Endothelial cell of umbilical vein (primary cell): ENCODE measurements at regions not wholly inside any gene's neighbourhood (a gene's known extent, or its start where the extent isn't known, plus 50 kb on each side); places are given as distances from the start of the nearest gene placed in this dataset.

Experiments
- BruUV-seq: library from RNA; stranded (reverse); fragments of 400-500 nt; replicated peaks from 2 replicates; lab custom pipeline; 2021; lab: Mats Ljungman, UMichigan
- CTCF ChIA-PET: fragments of 300-600, 350-600 bp; sonication (Branson Sonifier 250); formaldehyde crosslinking; loops from one replicate; lab custom pipeline; 2021; ENCODE audit warnings: antibody characterized with exemption, inconsistent platforms; lab: Charles Lee
- POLR2A ChIA-PET: fragments of 300-600, 350-600 bp; sonication (Branson Sonifier 250); formaldehyde crosslinking; loops from one replicate; lab custom pipeline; 2021; ENCODE audit warnings: antibody characterized with exemption, inconsistent platforms; lab: Charles Lee
- DNase-seq: peaks from one replicate; pipeline ENCODE4 v3.0.0-alpha.2; 2011; ENCODE audit warnings: low read depth, low spot score
- FAIRE-seq: peaks from 2 replicates; lab custom pipeline; 2011; peaks lifted over from hg19 to GRCh38; lab: Jason Lieb, UNC
- H2AFZ ChIP-seq: 2 replicates; pipeline ENCODE4 v1.6.0; 2012; ENCODE audit warnings: low read depth, low read length, control low read depth, inconsistent platforms
- H3K27ac ChIP-seq: 2 replicates; pipeline ENCODE4 v1.5.1; 2011; ENCODE audit warnings: low read depth, mild to moderate bottlenecking, control low read depth, low read length, moderate library complexity; ENCODE audit not compliant: insufficient read depth
- H3K27me3 ChIP-seq, 2 experiments: 2 replicates each; pipeline versions ENCODE4 v1.6.0 to v1.6.1; 2011; ENCODE audit warnings: low read length in 2 of 2, mixed read lengths in 1 of 2; ENCODE audit not compliant: control insufficient read depth in 2 of 2, insufficient read depth in 2 of 2
- H3K36me3 ChIP-seq, 2 experiments: 2 replicates in 1 of 2; 3 replicates in 1 of 2; pipeline ENCODE4 v1.5.1; 2011; ENCODE audit warnings: low read length in 2 of 2, mild to moderate bottlenecking in 1 of 2, moderate library complexity in 1 of 2; ENCODE audit not compliant: control insufficient read depth in 2 of 2, insufficient read depth in 2 of 2; ENCODE audit errors: extremely low read depth in 1 of 2
- H3K4me1 ChIP-seq: 3 replicates; pipeline ENCODE4 v1.5.1; 2011; ENCODE audit warnings: mild to moderate bottlenecking, low read length; ENCODE audit not compliant: control insufficient read depth, insufficient read depth; ENCODE audit errors: extremely low read depth
- H3K4me2 ChIP-seq: 2 replicates; pipeline ENCODE4 v1.6.1; 2011; ENCODE audit warnings: low read length, control low read depth, mixed read lengths; ENCODE audit not compliant: insufficient read depth
- H3K4me3 ChIP-seq, 3 experiments: fragments of 200-600 bp in 1 of 3; sonication (generic), shearing (Covaris generic) in 1 of 3; replicated peaks in 1 of 3; 2 replicates each; pipeline ENCODE4 v1.5.1; 2011 to 2016; ENCODE audit warnings: control low read depth in 3 of 3, low read length in 3 of 3, mild to moderate bottlenecking in 2 of 3, inconsistent platforms in 1 of 3, low read depth in 1 of 3, moderate library complexity in 1 of 3; ENCODE audit not compliant: insufficient read depth in 1 of 3
- H3K79me2 ChIP-seq: 2 replicates; pipeline ENCODE4 v1.6.0; 2012; ENCODE audit warnings: low read length, inconsistent platforms; ENCODE audit not compliant: control insufficient read depth, insufficient read depth
- H3K9ac ChIP-seq: replicated peaks from 2 replicates; pipeline ENCODE3; 2011; ENCODE audit warnings: low read length, control low read depth; ENCODE audit not compliant: insufficient read depth; ENCODE audit errors: extremely low read depth
- H3K9me1 ChIP-seq: replicated peaks from 3 replicates; pipeline ENCODE4 v1.6.0; 2011; ENCODE audit warnings: mild to moderate bottlenecking, low read length; ENCODE audit not compliant: control insufficient read depth, insufficient read depth; ENCODE audit errors: extremely low read depth
- H3K9me3 ChIP-seq: replicated peaks from 2 replicates; pipeline ENCODE4 v1.5.1; 2012; ENCODE audit warnings: low read length, inconsistent platforms; ENCODE audit not compliant: control insufficient read depth, insufficient read depth
- H4K20me1 ChIP-seq: replicated peaks from 2 replicates; pipeline ENCODE3; 2011; ENCODE audit warnings: mild to moderate bottlenecking, low read length; ENCODE audit not compliant: control insufficient read depth, insufficient read depth; ENCODE audit errors: extremely low read depth
- CTCF ChIP-seq, 2 donors: IDR thresholded peaks; 1 replicate in 1 of 2; 2 replicates in 1 of 2; pipeline ENCODE4 v1.5.1; 2011; ENCODE audit warnings: low read length in 2 of 2, mild to moderate bottlenecking in 2 of 2, moderate library complexity in 2 of 2, control low read depth in 1 of 2, inconsistent platforms in 1 of 2, low read depth in 1 of 2; ENCODE audit not compliant: insufficient read depth in 1 of 2; ENCODE audit errors: extremely low read depth in 1 of 2
- EZH2 ChIP-seq: IDR thresholded peaks from 2 replicates; pipeline ENCODE4 v1.6.1; 2012; ENCODE audit warnings: borderline replicate concordance, low read depth, mild to moderate bottlenecking, moderate library complexity, low read length, inconsistent platforms; ENCODE audit not compliant: severe bottlenecking
- FOS ChIP-seq: IDR thresholded peaks from 2 replicates; pipeline ENCODE4 v1.6.1; 2011; ENCODE audit warnings: mild to moderate bottlenecking, low read length, moderate library complexity, borderline replicate concordance; ENCODE audit not compliant: insufficient read depth
- GATA2 ChIP-seq: IDR thresholded peaks from 2 replicates; pipeline ENCODE4 v1.7.0; 2011; ENCODE audit warnings: low read depth, mild to moderate bottlenecking, moderate library complexity, mixed read lengths, low read length; ENCODE audit not compliant: insufficient read length, insufficient read depth
- JUN ChIP-seq: IDR thresholded peaks from 2 replicates; pipeline ENCODE4 v1.6.1; 2011; ENCODE audit warnings: borderline replicate concordance, low read depth; ENCODE audit not compliant: insufficient read length, insufficient read depth
- MYC ChIP-seq: IDR thresholded peaks from one replicate; pipeline ENCODE4 v1.6.1; 2011; ENCODE audit warnings: mild to moderate bottlenecking, low read depth, low read length
- POLR2A ChIP-seq: IDR thresholded peaks from 2 replicates; pipeline ENCODE4 v1.6.1; 2012; ENCODE audit warnings: low read depth, mild to moderate bottlenecking, control low read depth, low read length
- POLR2AphosphoS5 ChIP-seq: IDR thresholded peaks from 2 replicates; pipeline ENCODE4 v1.6.1; 2012; ENCODE audit warnings: low read depth, mild to moderate bottlenecking, control low read depth, low read length, moderate library complexity; ENCODE audit not compliant: insufficient read depth
- dilution Hi-C: fragments of 300-500 bp; cut with MboI; formaldehyde crosslinking; loops from one replicate; pipeline ENCODE4 v1.15.0; 2019; ENCODE audit warnings: low sequenced_read_pairs; ENCODE audit not compliant: extremely low pct_ligation_motif_present
- intact Hi-C: fragments of 100-400 bp; cut with micrococcal nuclease; formaldehyde crosslinking; loops from one replicate; pipeline ENCODE4 v1.10.0; 2022
- TF ChIP-seq, protein P1 (sequence below): IDR thresholded peaks from 2 replicates; pipeline ENCODE4 v1.6.1; 2011; ENCODE audit not compliant: insufficient read depth, insufficient read length

DNA sequence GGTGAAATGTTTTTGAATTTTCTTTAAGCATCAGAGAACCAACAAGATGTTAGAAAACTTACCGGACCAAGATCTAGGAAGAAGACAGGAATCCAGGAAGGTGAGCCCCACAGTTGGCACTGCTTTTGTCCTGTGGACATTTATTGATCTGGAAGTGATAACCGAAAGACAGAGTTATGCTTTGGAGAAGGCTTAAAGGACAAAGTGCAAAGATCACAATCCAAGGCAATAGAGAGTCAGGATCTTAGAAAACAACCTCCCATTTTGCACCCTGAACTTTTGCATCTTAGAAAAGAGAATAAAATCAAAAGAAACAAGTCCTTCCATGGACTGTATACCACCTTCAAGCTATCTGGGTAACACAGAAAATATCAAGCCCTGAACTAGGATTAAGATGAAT, 129.4 kb upstream of the SRD5A2 start:
- DNase-seq (no peak), FAIRE-seq (no peak)
- BruUV-seq: no TSS peak
- no peak for TF ChIP-seq JUN
- TF ChIP-seq POLR2A: no peak
- TF ChIP-seq FOS: no peak
- TF ChIP-seq EZH2: no peak
- no peak for TF ChIP-seq MYC
- TF ChIP-seq, protein P1, sequence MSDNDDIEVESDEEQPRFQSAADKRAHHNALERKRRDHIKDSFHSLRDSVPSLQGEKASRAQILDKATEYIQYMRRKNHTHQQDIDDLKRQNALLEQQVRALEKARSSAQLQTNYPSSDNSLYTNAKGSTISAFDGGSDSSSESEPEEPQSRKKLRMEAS: no peak
- no peak for TF ChIP-seq CTCF (IDR thresholded peaks at IDR 0.05; ENCODE audit: extremely low read depth in 1 of 2, insufficient read depth in 1 of 2, low read depth in 1 of 2, low read length in 2 of 2)
- TF ChIP-seq GATA2: no peak
- TF ChIP-seq POLR2AphosphoS5: no peak
- Histone ChIP-seq H3K36me3 (no peaks in the 10 kb centered on the region), H3K4me2 (no peak overlapping the region), H2AFZ (no peak overlapping the region), H3K27me3 (no peaks in the 10 kb centered on the region), H3K9me3 (no peaks in the 10 kb centered on the region), H3K4me3 (no peak overlapping the region), H3K9ac (no peak overlapping the region), H3K27ac (no peak overlapping the region), H3K79me2 (no peaks in the 10 kb centered on the region), H4K20me1 (no peaks in the 10 kb centered on the region), H3K9me1 (no peaks in the 10 kb centered on the region), H3K4me1 (no peaks in the 10 kb centered on the region)
- intact Hi-C loops: no loop called here
- dilution Hi-C loops: no loop called here
- ChIA-PET CTCF (no interaction called here), POLR2A (no interaction called here)
